Stimulated activated CD4-positive, alpha-beta T cell treated with anti-CD3 and anti-CD28 coated beads, TNF-alpha, amount 100 ng/mL, for 24 hours (primary cell): ENCODE measurements at regions not wholly inside any gene's neighbourhood (a gene's known extent, or its start where the extent isn't known, plus 50 kb on each side); places are given as distances from the start of the nearest gene placed in this dataset.

Experiments used
- DNase-seq, 3 experiments: peaks; one replicate each; pipeline ENCODE4 v3.0.0-alpha.2; 2020; ENCODE audit warnings: low read depth in 3 of 3

DNA sequence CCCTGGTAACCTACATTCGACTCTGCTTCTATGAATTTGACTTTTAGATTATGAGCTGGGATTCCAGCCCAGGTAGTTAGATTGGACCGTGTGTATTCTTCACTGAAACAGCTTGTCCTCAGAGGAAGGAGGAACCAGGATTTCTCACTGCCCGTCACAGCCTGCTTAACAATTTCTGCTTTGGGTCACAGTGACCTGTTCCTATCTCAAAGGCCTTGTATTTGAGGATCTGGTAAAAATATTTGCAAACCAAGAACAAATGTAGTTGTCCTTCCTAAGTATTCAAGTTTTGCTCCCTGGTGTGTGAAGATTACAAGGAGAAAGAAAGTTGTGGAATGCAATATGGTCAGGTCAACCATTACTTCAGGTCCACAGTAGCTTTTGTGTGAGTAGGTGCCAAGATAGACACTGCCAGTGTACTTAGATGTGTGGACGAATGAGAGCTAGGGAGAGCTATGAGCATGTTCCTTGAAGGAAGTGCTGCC, 55.1 kb downstream of the KIF4B start:
- DNase-seq = no peak

DNA sequence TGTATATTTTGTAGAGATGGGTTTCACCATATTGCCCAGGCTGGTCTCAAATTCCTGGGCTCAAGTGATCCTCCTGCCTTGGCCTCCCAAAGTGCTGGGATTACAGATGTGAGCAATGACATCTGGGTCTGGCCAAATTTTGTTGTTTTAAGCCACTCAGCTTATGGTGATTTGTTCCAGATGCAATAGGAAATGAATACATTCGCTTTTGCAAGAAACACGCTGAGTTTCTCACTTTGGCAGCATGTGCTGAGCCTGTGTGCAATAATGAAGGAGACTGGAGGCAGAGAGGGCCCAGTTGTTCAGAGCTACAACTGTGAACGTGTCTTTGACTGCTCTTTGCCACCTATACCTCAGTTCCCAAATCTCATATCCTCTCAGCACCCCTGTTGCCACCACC, 56.4 kb downstream of the KIF4B start:
- DNase-seq = no peak

DNA sequence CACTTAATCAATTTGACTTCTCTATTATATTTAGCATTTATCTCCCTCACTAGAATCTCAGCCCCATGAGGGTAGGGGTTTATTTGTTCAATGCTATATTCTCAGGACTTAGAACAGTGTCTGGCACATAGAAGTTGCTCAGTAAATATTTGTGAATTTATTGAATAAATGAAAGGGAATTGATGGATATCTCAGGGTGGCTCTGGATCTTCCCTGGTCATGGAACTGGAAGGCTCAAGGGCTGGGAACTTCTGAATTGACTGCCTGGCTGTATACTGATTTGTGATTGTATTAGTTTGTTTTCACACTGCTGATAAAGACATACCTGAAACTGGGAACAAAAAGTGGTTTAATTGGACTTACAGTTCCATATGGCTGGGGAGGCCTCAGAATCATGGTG, 57.2 kb downstream of the KIF4B start:
- no peak for DNase-seq

DNA sequence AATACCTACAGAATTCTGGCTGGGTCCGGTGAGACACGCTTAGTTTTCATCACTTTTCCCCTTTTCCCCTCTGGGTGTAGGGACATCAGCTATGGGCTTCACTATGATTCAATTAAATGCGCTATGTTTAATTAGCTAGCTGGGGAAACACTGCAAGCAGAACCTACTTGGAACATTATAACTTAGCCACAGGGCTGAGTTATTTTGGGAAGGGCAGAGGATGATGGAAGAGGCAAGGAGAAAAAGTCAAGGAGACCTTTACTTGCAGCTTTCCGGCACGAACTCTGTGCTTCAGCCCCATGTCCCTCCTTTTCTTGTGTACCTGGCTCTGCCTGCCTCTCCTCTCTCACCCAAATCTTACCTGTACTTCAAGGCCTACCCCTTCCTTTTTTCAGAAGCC, 62.8 kb downstream of the KIF4B start:
- DNase-seq = no peak

DNA sequence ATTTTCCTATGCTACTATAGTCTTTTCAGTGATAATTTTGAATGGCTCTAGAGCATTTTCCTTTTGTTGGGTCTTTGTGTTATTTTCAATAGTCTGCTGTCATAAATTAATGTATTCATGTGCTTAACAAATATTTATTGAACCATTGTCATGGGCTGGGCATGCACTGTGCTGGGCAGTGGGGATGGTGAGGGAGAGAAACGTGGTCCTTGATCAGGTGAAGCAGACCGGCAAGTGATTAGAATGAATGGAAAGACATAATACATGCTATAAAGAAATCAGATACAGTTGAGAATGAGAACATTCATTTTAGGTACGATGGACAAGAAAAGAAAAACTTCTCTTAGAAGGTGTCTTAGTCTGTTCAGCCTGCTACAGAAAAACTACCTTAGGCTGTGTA, 66.1 kb downstream of the KIF4B start:
- DNase-seq = no peak

DNA sequence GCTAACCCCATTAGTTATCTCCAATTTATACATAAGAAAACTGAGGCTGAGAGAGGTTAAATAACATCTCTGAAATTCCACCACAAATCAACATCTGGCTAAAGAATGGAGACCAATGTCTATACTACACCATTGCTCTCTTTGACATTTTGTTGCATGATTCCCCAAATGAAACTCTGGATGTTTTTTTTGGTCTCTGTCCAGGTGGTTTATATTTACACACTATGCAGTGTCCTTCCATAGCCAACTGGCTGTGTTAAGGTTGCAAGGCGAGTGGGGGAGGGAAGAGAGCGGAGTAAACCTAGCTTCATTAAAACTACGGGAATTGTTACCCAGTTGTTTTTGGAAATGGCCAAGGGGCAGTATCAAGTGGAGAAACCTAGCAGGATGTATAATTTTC, 67.2 kb downstream of the KIF4B start:
- no peak for DNase-seq

DNA sequence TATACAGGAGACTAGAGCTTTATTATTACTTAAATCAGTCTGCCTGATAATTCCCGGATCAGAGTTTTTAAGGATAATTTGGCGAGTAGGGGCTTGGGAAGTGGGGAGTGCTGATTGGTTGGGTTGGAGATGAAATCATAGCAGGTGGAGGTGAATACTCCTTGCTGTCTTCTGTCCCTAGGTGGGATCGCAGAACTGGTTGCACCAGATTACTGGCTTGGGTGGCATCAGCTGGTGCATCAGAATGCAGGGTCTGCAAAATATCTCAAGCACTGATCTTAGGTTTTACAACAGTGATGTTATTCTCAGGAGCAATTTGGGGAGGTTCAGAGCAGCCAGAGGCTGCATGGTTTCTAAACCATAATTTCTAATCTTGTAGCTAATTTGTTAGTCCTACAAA, 68.1 kb downstream of the KIF4B start:
- DNase-seq = no peak

DNA sequence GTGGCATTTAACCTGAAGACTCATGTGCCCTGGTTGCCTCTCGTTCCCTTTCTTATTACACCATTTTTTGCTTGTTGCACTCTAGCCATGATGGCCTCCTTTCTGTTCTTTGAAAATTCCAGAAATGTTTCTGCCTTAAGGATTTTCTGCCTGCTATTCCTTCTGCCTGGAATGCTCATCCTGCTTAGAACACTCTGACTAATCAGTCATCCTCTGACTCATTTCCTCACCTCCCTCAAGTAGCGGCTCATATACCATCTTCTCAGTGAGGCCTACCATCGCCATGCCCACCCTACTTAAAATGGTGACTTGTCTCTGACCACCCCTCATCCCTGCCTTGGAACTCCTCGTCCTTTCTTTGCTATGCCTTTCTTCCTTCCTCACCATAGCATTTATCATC, 68.8 kb downstream of the KIF4B start:
- no peak for DNase-seq

DNA sequence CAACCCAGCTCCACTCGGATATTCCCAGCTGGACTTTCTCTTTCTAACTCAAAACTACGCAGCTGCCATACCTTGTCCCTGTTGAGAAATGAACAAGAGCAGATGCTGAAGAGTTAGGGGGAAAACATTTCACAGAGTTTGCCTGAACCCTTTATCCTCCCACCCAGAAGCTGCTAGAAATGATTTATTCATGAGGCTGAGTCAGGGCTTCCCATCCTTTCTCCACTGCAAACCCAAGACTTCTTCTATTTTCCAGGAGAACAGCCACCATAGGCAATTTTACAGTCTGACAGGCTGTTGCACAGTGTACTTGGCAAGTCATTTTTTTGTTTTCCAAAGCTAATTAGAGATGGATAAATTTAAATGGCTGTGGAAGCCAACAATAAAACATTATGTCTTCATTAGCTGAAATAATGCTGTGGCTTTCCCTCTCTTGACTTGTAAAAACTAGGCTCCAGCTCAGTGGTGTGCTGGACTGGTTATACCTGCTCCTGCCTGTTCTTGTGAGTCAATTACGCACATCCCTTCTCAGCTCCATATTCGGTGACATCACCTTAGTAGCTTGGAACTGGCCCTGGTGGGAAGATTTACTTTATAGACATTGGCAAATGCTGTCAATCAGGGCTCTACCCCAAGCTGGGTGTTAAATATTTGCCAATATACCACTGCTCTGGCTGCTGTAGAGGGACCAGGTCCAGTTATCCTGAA, 71.9 kb downstream of the KIF4B start:
- DNase-seq = no peak

DNA sequence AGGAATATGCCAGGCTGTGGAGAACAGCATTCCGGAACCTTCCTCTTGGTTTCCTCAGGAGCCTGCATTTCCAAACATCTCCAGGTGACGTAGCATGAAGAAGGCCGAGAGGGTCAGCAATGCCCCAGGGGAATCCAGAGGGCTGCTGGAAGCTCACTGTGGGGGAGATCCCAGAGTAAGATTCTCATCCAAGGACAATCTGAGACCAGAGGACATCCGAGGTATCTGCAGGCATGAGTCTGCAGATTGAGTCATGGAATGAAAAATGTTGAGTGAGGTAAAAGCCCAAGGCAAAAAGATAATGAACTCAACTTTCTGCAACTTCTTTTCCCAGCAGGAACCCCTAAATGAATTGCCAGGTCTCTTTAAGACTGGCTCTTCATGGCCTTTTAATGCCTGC, 73.5 kb downstream of the KIF4B start:
- no peak for DNase-seq

DNA sequence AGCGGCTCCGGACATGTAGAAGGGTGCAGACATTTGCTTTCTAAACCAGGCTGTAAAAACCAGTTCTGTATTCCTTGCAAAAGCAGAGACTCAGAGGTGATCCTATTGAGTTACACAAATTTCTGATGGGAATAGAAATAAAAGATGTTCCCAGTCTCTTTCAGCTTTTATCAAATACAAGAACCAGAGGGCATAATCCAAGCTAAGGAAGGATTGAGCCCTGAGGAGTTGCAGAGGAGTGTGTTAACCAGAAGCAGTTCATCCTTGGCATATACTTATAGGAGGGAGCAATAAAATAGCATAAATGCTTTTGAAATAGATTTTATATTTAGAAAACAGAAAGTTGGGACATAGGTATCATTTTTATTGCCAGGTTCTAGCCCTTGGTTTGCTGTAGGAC, 75.3 kb downstream of the KIF4B start:
- DNase-seq = no peak

DNA sequence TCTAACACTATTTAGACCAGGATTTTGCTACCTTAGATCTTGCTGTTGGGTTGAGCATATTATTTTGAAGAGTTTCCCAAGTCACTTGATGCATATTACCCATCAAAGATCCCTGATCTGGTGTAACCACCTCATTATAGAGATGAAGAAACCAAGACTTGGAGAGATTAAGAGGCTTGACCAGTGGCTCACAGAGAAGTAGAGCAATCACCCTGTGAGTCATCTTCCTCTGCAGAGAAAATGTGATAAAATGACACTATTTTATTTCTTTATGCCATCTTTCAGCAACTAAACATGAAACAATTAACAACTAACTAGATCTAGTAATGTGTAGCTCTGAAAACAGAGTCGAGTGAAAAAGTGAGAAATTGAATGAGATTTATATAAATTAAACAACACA, 76.1 kb downstream of the KIF4B start:
- no peak for DNase-seq

DNA sequence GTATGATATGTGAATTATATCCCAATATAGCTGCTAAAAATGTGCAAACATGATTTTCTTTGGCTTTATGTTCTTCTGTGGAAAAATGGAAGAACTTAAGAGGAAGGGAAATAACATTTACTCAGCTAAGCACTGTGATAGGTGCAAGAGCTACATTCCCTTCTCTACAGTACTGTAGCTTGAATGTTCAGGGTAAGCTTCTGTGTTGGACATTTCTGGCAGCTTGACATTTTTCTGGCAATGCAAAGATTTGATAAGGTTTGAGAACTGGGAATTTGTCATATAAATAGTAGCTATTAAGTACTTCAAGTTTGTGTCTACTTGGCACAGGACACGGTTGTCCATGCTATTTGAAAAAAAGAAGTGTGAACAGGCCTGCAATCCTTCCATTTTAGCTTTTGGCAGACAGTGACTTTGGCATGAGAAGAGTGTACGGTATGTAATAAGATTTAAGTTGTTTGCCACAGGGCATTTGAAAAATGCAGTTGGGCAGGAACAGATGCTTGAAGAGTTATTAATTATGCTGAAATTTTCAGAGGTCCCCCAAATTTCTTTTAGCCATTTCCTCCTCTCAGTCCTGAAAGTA, 77.6 kb downstream of the KIF4B start:
- no peak for DNase-seq

DNA sequence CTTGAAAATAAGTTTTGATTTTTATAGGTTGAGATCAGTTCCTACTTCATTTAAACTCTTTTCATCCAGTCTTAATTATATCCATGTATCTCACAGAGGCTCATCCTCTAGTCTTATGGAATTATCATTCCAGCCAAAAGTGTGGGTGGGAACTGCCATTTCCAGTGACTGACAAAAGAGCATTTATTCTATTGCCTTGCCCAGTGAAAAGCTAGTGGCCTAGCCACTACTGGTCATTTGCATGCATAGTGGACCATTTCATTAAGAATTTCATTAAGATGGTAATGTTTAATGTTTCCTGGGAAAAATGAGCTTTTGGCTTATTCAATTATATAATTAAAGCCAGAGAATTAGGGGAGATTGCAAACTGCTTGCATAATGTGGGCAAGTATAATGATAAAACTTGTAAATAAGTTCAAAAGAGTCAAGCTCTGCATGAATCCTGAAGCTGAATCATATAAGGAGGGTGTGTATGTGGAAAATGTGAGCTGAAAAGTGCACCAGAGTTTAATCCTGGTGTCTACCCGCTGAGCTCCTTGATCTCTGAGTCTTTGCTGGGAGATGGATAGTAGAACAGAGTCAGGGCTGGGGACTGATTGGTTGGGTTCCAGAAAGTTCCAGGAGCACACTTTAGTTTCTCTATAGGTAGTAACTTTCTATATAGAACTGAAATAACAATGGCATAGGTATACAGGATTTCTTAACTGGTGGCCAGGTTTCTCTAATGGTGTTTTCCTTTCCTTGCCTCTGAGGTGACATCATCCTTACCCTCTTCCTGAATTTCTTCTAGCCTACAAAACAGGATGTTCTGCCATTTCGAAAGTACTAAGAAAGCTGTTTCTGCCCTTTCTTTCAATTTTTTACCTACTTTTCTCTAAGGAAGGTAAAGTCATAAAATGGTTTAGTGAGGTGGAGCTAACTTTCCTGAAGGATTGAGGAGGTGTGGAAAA, 78.5 kb downstream of the KIF4B start:
- DNase-seq = no peak

DNA sequence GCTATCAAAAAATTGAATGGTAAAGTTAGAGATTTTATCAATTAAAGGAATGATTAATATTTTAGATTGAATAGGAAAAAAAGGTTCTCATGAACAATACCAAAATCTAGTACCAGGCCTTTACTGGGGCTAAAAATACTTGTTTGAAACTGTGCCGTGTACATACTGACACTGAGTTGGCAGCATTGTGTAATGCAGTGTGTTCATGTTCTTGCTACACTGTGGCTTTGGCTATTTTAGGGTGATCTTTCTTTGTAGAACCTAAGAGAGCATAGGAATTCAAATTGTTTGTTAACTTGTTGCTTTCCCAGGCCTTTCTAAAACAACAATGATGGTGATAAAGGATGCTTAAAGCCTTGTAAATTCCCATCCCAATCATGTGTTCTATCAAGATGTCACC, 80.9 kb downstream of the KIF4B start:
- no peak for DNase-seq

DNA sequence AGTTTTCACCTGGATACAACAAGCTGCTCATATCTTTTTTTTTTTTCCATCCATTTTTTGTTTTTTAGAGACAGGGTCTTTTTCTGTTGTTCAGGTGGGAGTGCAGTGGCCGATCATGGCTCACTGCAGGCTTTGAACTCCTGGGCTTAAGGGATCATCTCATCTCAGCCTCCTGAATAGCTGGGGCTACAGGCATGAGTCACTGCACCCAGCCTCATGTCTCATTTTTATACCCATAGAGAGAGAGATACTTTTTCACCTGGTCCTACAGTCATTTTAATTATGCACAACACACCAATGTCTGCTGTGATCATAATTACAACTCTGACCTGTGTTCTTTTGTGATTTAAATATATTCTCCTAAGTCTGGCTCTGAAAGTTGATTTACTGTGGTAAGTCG, 84.4 kb downstream of the KIF4B start:
- DNase-seq = no peak

DNA sequence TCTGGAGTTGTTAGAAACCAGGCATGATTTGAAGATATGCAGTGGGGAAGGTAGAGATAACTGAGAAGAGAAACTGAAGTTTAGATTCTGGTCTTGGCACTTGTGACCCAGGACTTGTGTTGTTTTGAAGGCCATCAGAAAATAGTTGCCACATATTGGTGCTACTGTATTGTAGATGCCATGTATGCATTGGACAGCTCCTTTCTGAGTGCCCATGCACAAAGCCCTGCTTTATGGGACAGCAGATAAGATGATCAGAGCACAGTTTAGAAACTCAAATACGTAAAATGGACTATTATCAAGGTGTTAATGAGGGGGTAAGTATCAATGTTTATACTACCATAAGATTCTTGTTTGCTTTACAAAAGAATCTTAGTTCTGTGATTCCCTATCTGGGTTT, 84.9 kb downstream of the KIF4B start:
- DNase-seq = no peak

DNA sequence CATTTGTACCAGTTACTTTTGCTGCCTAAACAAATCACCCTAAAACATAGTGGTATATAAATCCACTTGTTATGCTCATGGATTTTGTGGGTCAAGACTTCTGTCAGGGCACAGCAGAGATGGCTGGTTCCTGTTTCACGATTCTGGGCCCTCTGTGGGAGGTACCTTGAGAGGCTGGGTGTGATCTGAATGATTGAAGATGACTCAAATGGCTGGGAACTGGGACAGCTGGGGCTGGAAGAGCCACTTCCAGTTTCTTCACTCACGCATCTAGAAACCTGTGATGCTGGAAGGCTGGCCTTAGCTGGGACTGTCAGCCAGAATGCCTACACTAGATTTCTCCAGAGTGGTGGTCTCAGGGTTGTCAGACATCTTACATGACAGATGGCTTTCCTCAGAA, 88.1 kb downstream of the KIF4B start:
- no peak for DNase-seq

DNA sequence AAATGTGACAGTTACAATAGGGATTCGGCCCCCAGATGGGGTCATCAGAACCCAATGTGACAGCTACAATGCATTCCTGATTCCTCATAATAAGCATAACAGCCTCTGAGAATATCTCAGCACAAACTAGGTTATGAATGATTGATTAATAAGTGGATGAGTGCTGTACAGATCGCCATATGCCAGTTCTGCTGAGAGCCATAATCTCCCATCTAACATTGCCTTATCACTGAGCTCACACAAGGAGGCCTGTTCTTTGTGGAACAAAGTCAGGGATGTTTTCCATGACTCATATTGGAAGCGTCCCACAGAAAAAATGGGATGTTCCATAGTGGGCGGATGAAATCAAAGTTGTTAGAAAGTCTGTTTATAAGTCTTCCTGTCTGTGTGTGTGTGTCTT, 89.6 kb downstream of the KIF4B start:
- DNase-seq = no peak

DNA sequence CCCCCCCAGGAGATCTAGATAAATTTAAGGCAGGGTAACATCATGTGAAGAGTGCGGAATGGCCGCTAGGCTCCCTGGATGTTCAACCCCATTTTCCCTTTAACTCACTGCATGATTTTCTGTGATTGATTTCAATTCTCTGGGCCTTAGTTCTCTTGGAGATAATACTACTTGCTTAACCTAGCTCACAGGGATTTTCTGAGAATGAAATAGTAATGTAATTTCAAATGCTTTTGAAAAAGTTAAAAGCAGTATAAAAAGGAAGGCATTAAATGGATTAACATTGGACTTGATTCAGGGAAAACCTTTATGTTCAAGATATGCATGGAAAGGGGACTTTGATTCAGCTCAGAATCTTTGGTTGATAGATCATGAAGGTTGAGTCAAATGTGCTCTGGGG, 90.9 kb downstream of the KIF4B start:
- DNase-seq = no peak

DNA sequence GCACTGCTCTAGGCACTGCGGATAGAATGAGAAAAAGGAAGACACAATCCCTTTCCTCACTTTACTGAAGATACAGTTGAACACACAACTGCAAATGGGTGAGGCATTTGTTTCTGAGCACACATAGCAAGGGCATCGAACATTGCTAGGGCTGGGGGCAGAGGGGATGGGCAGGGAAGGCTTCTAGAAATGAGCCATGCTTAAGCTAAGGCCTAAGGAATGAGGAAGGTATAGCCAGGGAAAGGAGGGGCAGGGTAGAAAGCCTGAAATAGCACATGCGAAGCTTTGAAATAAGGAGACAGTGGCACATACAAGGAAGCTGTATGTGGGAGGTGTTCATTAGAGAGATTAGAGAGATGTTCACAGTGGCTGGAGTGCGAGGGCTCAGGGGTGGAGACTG, 92.7 kb downstream of the KIF4B start:
- DNase-seq = no peak

DNA sequence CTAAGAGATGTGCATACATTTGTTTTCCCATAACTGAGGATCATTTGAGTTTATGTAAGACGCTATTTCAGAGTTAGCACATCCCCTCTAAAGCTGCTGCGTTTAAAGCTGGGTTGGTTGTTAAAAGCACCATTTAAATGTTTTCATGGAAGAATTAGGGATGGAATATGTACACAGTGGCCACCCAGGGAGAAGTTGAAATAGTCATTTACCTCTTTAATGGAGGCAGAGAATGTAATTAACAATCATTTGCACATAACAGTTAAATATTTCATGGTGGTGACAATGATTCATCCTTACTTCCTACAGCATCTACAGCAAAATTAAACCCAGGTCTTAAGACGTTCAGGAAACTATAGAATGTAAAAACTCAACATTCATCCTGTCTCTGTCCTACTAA, 100.3 kb downstream of the KIF4B start:
- DNase-seq = no peak

DNA sequence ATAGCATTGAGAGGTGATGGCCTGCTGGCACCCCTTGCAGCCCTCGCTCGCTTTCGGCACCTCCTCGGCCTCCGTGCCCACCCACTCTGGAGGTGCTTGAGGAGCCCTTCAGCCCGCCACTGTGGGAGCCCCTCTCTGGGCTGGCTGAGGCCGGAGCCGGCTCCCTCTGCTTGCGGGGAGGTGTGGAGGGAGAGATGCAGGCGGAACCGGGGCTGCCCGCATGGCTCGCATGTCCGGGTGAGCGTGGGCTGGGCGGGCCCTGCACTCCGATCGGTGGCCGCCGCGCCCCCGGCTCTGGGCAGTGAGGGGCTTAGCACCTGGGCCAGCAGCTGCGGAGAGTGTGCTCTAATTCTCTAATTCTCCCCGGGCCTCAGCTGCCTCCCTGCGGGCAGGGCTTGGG, 101.1 kb downstream of the KIF4B start:
- DNase-seq = no peak
